Fibroblast of lung (primary cell): ENCODE measurements at regions not wholly inside any gene's neighbourhood (a gene's known extent, or its start where the extent isn't known, plus 50 kb on each side); places are given as distances from the start of the nearest gene placed in this dataset.
"Not testable (repeated sequence)": the region's sequence is repeated elsewhere in the genome, so short reads cannot be mapped to it uniquely, and the experiment has no call there.

Experiments used
- DNase-seq, 2 donors: peaks; one replicate each; pipeline versions ENCODE4 v3.0.0 to v3.0.0-alpha.2; 2010; ENCODE audit warnings: low read depth in 2 of 2
- H2AFZ ChIP-seq: 2 replicates; pipeline ENCODE4 v1.5.1; 2012; ENCODE audit warnings: low read length, control low read depth, inconsistent platforms
- H3K27ac ChIP-seq: 2 replicates; pipeline ENCODE4 v1.5.1; 2011; ENCODE audit warnings: low read length, control low read depth; ENCODE audit not compliant: insufficient read depth
- H3K27me3 ChIP-seq: 2 replicates; pipeline ENCODE4 v1.5.1; 2011; ENCODE audit warnings: mild to moderate bottlenecking, low read length; ENCODE audit not compliant: control insufficient read depth, insufficient read depth
- H3K36me3 ChIP-seq: 2 replicates; pipeline ENCODE4 v1.5.1; 2011; ENCODE audit warnings: low read length; ENCODE audit not compliant: control insufficient read depth, insufficient read depth
- H3K4me1 ChIP-seq: 2 replicates; pipeline ENCODE4 v1.5.1; 2011; ENCODE audit warnings: low read length; ENCODE audit not compliant: control insufficient read depth, insufficient read depth; ENCODE audit errors: extremely low read depth
- H3K4me2 ChIP-seq: 2 replicates; pipeline ENCODE4 v1.5.1; 2011; ENCODE audit warnings: low read length, control low read depth; ENCODE audit not compliant: insufficient read depth; ENCODE audit errors: extremely low read depth
- H3K4me3 ChIP-seq, 4 experiments: fragments of 200-600 bp in 1 of 4; sonication (generic) in 1 of 4; replicated peaks in 1 of 4; 2 replicates each; pipeline ENCODE4 v1.5.1; 2011 to 2016; ENCODE audit warnings: low read length in 4 of 4, low read depth in 3 of 4, mild to moderate bottlenecking in 3 of 4, control low read depth in 2 of 4, inconsistent platforms in 1 of 4, mixed read lengths in 1 of 4; ENCODE audit not compliant: insufficient read depth in 1 of 4; ENCODE audit errors: control extremely low read depth in 1 of 4
- H3K79me2 ChIP-seq: 2 replicates; pipeline ENCODE4 v1.5.1; 2012; ENCODE audit warnings: mild to moderate bottlenecking, low read length, inconsistent platforms; ENCODE audit not compliant: control insufficient read depth, insufficient read depth
- H3K9ac ChIP-seq: 2 replicates; pipeline ENCODE4 v1.5.1; 2011; ENCODE audit warnings: mild to moderate bottlenecking, low read length, control low read depth; ENCODE audit not compliant: insufficient read depth
- H3K9me3 ChIP-seq: 2 replicates; pipeline ENCODE4 v1.5.1; 2012; ENCODE audit warnings: low read depth, low read length; ENCODE audit not compliant: control insufficient read depth, insufficient read depth
- H4K20me1 ChIP-seq: 2 replicates; pipeline ENCODE4 v1.5.1; 2011; ENCODE audit warnings: low read length; ENCODE audit not compliant: control insufficient read depth, insufficient read depth; ENCODE audit errors: extremely low read depth
- CTCF ChIP-seq, 2 donors: IDR thresholded peaks in 1 of 2; conservative IDR thresholded peaks in 1 of 2; 1 replicate in 1 of 2; 2 replicates in 1 of 2; pipeline ENCODE4 v1.5.1; 2011 to 2012; ENCODE audit warnings: low read length in 2 of 2, control low read depth in 1 of 2, inconsistent platforms in 1 of 2, low read depth in 1 of 2, mild to moderate bottlenecking in 1 of 2
- EZH2 ChIP-seq: IDR thresholded peaks from 2 replicates; pipeline ENCODE4 v1.5.1; 2012; ENCODE audit warnings: low read length, control low read depth, mild to moderate bottlenecking; ENCODE audit errors: missing control alignments

DNA sequence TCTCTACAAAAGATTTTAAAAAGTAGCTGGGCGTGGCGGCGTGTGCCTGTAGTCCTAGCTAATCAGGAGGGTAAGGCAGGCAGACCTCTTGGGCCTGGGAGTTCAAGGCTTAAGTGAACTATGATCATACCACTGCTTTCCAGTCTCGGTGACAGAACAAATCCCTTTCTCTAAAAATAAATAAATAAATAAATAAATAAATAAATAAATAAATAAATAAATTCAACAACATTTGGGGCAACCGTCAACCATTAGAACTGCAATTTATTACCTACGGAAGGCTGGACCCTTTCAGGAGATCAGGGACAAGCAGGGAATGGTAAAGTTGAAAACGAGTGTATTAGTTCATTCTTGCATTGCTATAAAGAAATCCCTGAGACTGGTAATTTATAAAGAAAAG is 136.2 kb upstream of the USP9X start:
- Histone ChIP-seq H3K4me3 (no peak overlapping the region), H3K27ac (no peak overlapping the region), H3K9me3 (no peaks in the 10 kb centered on the region), H3K27me3 (no peaks in the 10 kb centered on the region), H4K20me1 (no peaks in the 10 kb centered on the region), H3K79me2 (no peaks in the 10 kb centered on the region), H3K4me2 (no peak overlapping the region), H3K36me3 (no peaks in the 10 kb centered on the region), H3K9ac (no peak overlapping the region), H2AFZ (no peak overlapping the region), H3K4me1 (peaks cover 2% of the 10 kb centered on the region)
- DNase-seq = no peak
- TF ChIP-seq EZH2 (no peak), CTCF (conservative IDR thresholded peaks at IDR 0.05 in 1 of 2, IDR thresholded peaks at IDR 0.05 in 1 of 2; ENCODE audit: low read depth in 1 of 2, low read length in 2 of 2) (no peak)

DNA sequence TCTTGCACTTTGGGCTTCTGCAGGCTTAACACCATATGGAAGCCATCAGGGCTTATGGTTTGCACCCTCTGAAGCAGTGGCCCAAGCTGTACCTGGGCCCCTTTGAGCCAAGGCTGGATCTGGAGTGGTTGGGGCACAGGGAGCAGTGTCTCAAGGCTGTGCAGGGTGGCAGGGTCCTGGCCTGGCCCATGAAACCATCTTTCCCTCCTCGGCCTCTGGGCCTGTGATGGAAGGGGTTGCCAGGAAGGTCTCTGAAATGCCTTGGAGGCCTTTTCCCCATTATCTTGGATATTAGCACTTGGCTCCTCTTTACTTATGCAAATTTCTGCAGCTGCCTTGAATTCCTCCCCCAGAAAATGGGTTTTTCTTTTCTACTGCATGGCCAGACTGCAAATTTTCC is 134.7 kb upstream of the USP9X start:
- Histone ChIP-seq H3K36me3 (no peaks in the 10 kb centered on the region), H4K20me1 (no peaks in the 10 kb centered on the region), H3K4me1 (peaks cover 2% of the 10 kb centered on the region), H3K79me2 (no peaks in the 10 kb centered on the region), H3K4me2 (no peak overlapping the region), H3K27me3 (no peaks in the 10 kb centered on the region), H3K27ac (no peak overlapping the region), H3K9ac (no peak overlapping the region), H2AFZ (no peak overlapping the region), H3K4me3 (no peak overlapping the region), H3K9me3 (no peaks in the 10 kb centered on the region)
- TF ChIP-seq EZH2 (no peak), CTCF (conservative IDR thresholded peaks at IDR 0.05 in 1 of 2, IDR thresholded peaks at IDR 0.05 in 1 of 2; ENCODE audit: low read depth in 1 of 2, low read length in 2 of 2) (no peak)
- no peak for DNase-seq

GRCh38 chrX:40951407-40951806 is 133.8 kb upstream of the USP9X start:
- not testable (repeated sequence) for H3K4me3 ChIP-seq, H3K27me3 ChIP-seq, H3K27ac ChIP-seq, H3K36me3 ChIP-seq, H3K4me2 ChIP-seq, H3K4me1 ChIP-seq, H4K20me1 ChIP-seq, H3K9ac ChIP-seq, H3K79me2 ChIP-seq, H2AFZ ChIP-seq, H3K9me3 ChIP-seq, DNase-seq

GRCh38 chrX:40952855-40953254 is 132.4 kb upstream of the USP9X start:
- Histone ChIP-seq H3K4me3 (peak overlapping the region in 3 of 4 experiments; percentile 18 to 42 (median 28)), H3K36me3 (no peaks in the 10 kb centered on the region), H4K20me1 (no peaks in the 10 kb centered on the region), H3K4me2 (peak overlapping the region; percentile 69), H3K4me1 (peaks cover 2% of the 10 kb centered on the region), H3K27ac (no peak overlapping the region), H3K79me2 (no peaks in the 10 kb centered on the region), H3K9me3 (no peaks in the 10 kb centered on the region), H2AFZ (peak overlapping the region; percentile 73), H3K9ac (no peak overlapping the region), H3K27me3 (no peaks in the 10 kb centered on the region)
- no peak for TF ChIP-seq EZH2
- no peak for TF ChIP-seq CTCF (conservative IDR thresholded peaks at IDR 0.05 in 1 of 2, IDR thresholded peaks at IDR 0.05 in 1 of 2; ENCODE audit: low read depth in 1 of 2, low read length in 2 of 2)
- peak; percentile 9 to 44 for DNase-seq
